ENCODE measurements at regions not wholly inside any gene's neighbourhood (a gene's known extent, or its start where the extent isn't known, plus 50 kb on each side); places are given as distances from the start of the nearest gene placed in this dataset.
"Not testable (repeated sequence)": the region's sequence is repeated elsewhere in the genome, so short reads cannot be mapped to it uniquely, and the experiment has no call there.

- no peak overlapping the region for H3K27ac Mint-ChIP-seq
- ATAC-seq (replicated peaks in 1 of 2): no peak
- no peaks in the 10 kb centered on the region for H3K36me3 Mint-ChIP-seq (ENCODE audit: insufficient read depth in 2 of 2)
- H3K4me3 Mint-ChIP-seq: no peak overlapping the region
- peaks cover 13% of the 10 kb centered on the region for H3K27me3 Mint-ChIP-seq (ENCODE audit: low read depth)
- no peaks in the 10 kb centered on the region for H3K9me3 Mint-ChIP-seq
- no peaks in the 10 kb centered on the region for H3K4me1 Mint-ChIP-seq (ENCODE audit: low read depth)
- DNase-seq: no peak
These were observed 77.6 kb upstream of the SNTG2 start for GRCh38 chr2:873027-873426.

GRCh38 chr2:871926-872680, 78.5 kb upstream of the SNTG2 start:
- Mint-ChIP-seq H3K27ac (no peak overlapping the region), H3K4me1 (ENCODE audit: low read depth) (no peaks in the 10 kb centered on the region), H3K4me3 (no peak overlapping the region), H3K36me3 (ENCODE audit: insufficient read depth in 2 of 2) (no peaks in the 10 kb centered on the region), H3K27me3 (ENCODE audit: low read depth) (peaks cover 13% of the 10 kb centered on the region), H3K9me3 (no peaks in the 10 kb centered on the region)
- DNase-seq (no peak), ATAC-seq (replicated peaks in 1 of 2) (no peak)

- Mint-ChIP-seq H3K27ac (no peak overlapping the region), H3K4me3 (no peak overlapping the region)
These were observed 79.4 kb upstream of the SNTG2 start for GRCh38 chr2:871175-871727.

GRCh38 chr2:870426-870825, 80.2 kb upstream of the SNTG2 start:
- no peak overlapping the region for H3K27ac Mint-ChIP-seq
- H3K4me3 Mint-ChIP-seq: no peak overlapping the region
- DNase-seq (no peak), ATAC-seq (replicated peaks in 1 of 2) (no peak)
- no peaks in the 10 kb centered on the region for H3K4me1 Mint-ChIP-seq (ENCODE audit: low read depth)
- H3K36me3 Mint-ChIP-seq (ENCODE audit: insufficient read depth in 2 of 2): no peaks in the 10 kb centered on the region
- peaks cover 20% of the 10 kb centered on the region for H3K27me3 Mint-ChIP-seq (ENCODE audit: low read depth)
- H3K9me3 Mint-ChIP-seq: no peaks in the 10 kb centered on the region

More at GRCh38 chr2:871175-871727, 79.4 kb upstream of the SNTG2 start:
- Mint-ChIP-seq H3K4me1 (ENCODE audit: low read depth) (no peaks in the 10 kb centered on the region), H3K36me3 (ENCODE audit: insufficient read depth in 2 of 2) (no peaks in the 10 kb centered on the region), H3K27me3 (ENCODE audit: low read depth) (peaks cover 20% of the 10 kb centered on the region), H3K9me3 (no peaks in the 10 kb centered on the region)
- DNase-seq (no peak), ATAC-seq (replicated peaks in 1 of 2) (no peak)

GRCh38 chr2:869894-870293, 80.8 kb upstream of the SNTG2 start:
- no peaks in the 10 kb centered on the region for H3K36me3 Mint-ChIP-seq (ENCODE audit: insufficient read depth in 2 of 2)
- H3K9me3 Mint-ChIP-seq: no peaks in the 10 kb centered on the region
- DNase-seq: no peak

GRCh38 chr2:869357-869871, 81.2 kb upstream of the SNTG2 start:
- Mint-ChIP-seq H3K9me3 (no peaks in the 10 kb centered on the region), H3K4me3 (peak overlapping the region in 1 of 2 donors; percentile 56), H3K27ac (no peak overlapping the region), H3K36me3 (ENCODE audit: insufficient read depth in 2 of 2) (no peaks in the 10 kb centered on the region), H3K27me3 (ENCODE audit: low read depth) (peaks cover 20% of the 10 kb centered on the region), H3K4me1 (ENCODE audit: low read depth) (no peaks in the 10 kb centered on the region)
- DNase-seq (no peak), ATAC-seq (replicated peaks in 1 of 2) (no peak)

More at GRCh38 chr2:869894-870293, 80.8 kb upstream of the SNTG2 start:
- H3K27me3 Mint-ChIP-seq (ENCODE audit: low read depth): peaks cover 20% of the 10 kb centered on the region
- H3K27ac Mint-ChIP-seq: no peak overlapping the region
- H3K4me1 Mint-ChIP-seq (ENCODE audit: low read depth): no peaks in the 10 kb centered on the region
- ATAC-seq (replicated peaks in 1 of 2): no peak
- peak overlapping the region in 1 of 2 donors; percentile 56 for H3K4me3 Mint-ChIP-seq

- not testable (repeated sequence) for ATAC-seq (replicated peaks in 1 of 2); H3K27ac Mint-ChIP-seq; H3K4me1 Mint-ChIP-seq (ENCODE audit: low read depth); H3K4me3 Mint-ChIP-seq; H3K36me3 Mint-ChIP-seq (ENCODE audit: insufficient read depth in 2 of 2); DNase-seq; H3K9me3 Mint-ChIP-seq
- peaks cover 20% of the 10 kb centered on the region for H3K27me3 Mint-ChIP-seq (ENCODE audit: low read depth)
These were observed 81.8 kb upstream of the SNTG2 start for GRCh38 chr2:868857-869256.

- no peaks in the 10 kb centered on the region for H3K36me3 Mint-ChIP-seq (ENCODE audit: insufficient read depth in 2 of 2)
- H3K4me1 Mint-ChIP-seq (ENCODE audit: low read depth): no peaks in the 10 kb centered on the region
- H3K27ac Mint-ChIP-seq: no peak overlapping the region
- ATAC-seq (replicated peaks in 1 of 2) (no peak), DNase-seq (no peak)
- peaks cover 20% of the 10 kb centered on the region for H3K27me3 Mint-ChIP-seq (ENCODE audit: low read depth)
- H3K9me3 Mint-ChIP-seq: no peaks in the 10 kb centered on the region
- H3K4me3 Mint-ChIP-seq: no peak overlapping the region
These were observed 83.4 kb upstream of the SNTG2 start for GRCh38 chr2:867296-867695.

- DNase-seq: no peak
- no peak for ATAC-seq (replicated peaks in 1 of 2)
- Mint-ChIP-seq H3K27me3 (ENCODE audit: low read depth) (peaks cover 20% of the 10 kb centered on the region), H3K4me1 (ENCODE audit: low read depth) (no peaks in the 10 kb centered on the region), H3K27ac (no peak overlapping the region), H3K36me3 (ENCODE audit: insufficient read depth in 2 of 2) (no peaks in the 10 kb centered on the region), H3K9me3 (no peaks in the 10 kb centered on the region), H3K4me3 (no peak overlapping the region)
These were observed 83.8 kb upstream of the SNTG2 start for GRCh38 chr2:866887-867286.

GRCh38 chr2:866009-866680, 84.5 kb upstream of the SNTG2 start:
- DNase-seq (no peak), ATAC-seq (replicated peaks in 1 of 2) (no peak)
- H3K4me1 Mint-ChIP-seq (ENCODE audit: low read depth): no peaks in the 10 kb centered on the region
- H3K36me3 Mint-ChIP-seq (ENCODE audit: insufficient read depth in 2 of 2): no peaks in the 10 kb centered on the region
- H3K9me3 Mint-ChIP-seq: no peaks in the 10 kb centered on the region
- no peak overlapping the region for H3K4me3 Mint-ChIP-seq
- H3K27me3 Mint-ChIP-seq (ENCODE audit: low read depth): peaks cover 13% of the 10 kb centered on the region
- H3K27ac Mint-ChIP-seq: no peak overlapping the region

- ATAC-seq (replicated peaks in 1 of 2) (no peak), DNase-seq (no peak)
- Mint-ChIP-seq H3K27me3 (ENCODE audit: low read depth) (peaks cover 7% of the 10 kb centered on the region), H3K27ac (no peak overlapping the region), H3K36me3 (ENCODE audit: insufficient read depth in 2 of 2) (no peaks in the 10 kb centered on the region), H3K9me3 (no peaks in the 10 kb centered on the region), H3K4me3 (no peak overlapping the region), H3K4me1 (ENCODE audit: low read depth) (no peaks in the 10 kb centered on the region)
These were observed 86.0 kb upstream of the SNTG2 start for GRCh38 chr2:864501-865106.

- Mint-ChIP-seq H3K36me3 (ENCODE audit: insufficient read depth in 2 of 2) (no peaks in the 10 kb centered on the region), H3K27ac (no peak overlapping the region), H3K27me3 (ENCODE audit: low read depth) (peaks cover 7% of the 10 kb centered on the region), H3K4me1 (ENCODE audit: low read depth) (no peaks in the 10 kb centered on the region), H3K4me3 (no peak overlapping the region), H3K9me3 (no peaks in the 10 kb centered on the region)
- no peak for DNase-seq
- ATAC-seq (replicated peaks in 1 of 2): no peak
These were observed 86.8 kb upstream of the SNTG2 start for GRCh38 chr2:863732-864450.

Measured in activated T-cell treated with anti-CD3 and anti-CD28 coated beads, Interleukin-2, amount 50 U/mL, for 72 hours (primary cell).